ENCODE measurements at regions not wholly inside any gene's neighbourhood (a gene's known extent, or its start where the extent isn't known, plus 50 kb on each side); places are given as distances from the start of the nearest gene placed in this dataset.

DNA sequence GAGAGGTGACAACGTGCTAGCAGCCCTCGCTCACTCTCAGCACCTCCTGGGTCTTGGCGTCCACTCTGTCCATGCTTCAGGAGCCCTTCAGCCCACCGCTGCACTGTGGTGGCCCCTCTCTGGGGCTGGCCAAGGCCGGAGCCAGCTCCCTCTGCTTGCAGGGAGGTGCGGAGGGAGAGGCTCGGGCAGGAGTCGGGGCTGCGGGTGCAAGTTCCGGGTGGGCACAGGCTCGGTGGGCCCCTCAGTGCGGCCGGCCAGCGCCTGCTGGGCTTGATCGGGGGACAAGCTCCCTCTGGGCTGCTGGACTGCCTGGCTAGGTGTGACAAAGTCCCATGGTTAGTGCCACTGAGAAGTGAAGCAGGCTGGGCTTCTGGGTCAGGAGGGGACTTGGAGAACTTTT is 245.8 kb downstream of the JRKL start:
- TF ChIP-seq MAX (IDR thresholded peaks at IDR 0.05; ENCODE audit: low read depth, low read length) (no peak), CTCF (IDR thresholded peaks at IDR 0.05 in 2 of 3, conservative IDR thresholded peaks at IDR 0.05 in 1 of 3; ENCODE audit: control insufficient read depth in 2 of 3, extremely low read depth in 1 of 3, insufficient read depth in 1 of 3, low read depth in 3 of 3, low read length in 3 of 3) (no peak), EP300 (IDR thresholded peaks at IDR 0.05; ENCODE audit: borderline replicate concordance in 1 of 2, control insufficient read depth in 1 of 2, low read depth in 2 of 2, low read length in 2 of 2) (no peak), RBBP5 (conservative IDR thresholded peaks at IDR 0.05) (no peak), ZBTB33 (IDR thresholded peaks at IDR 0.05) (no peak), ATF2 (IDR thresholded peaks at IDR 0.05; ENCODE audit: low read length) (no peak), POLR2A (IDR thresholded peaks at IDR 0.05; ENCODE audit: low read depth, low read length) (no peak), FOXM1 (IDR thresholded peaks at IDR 0.05; ENCODE audit: low read depth, low read length) (no peak), MYC (IDR thresholded peaks at IDR 0.05; ENCODE audit: insufficient read depth, insufficient read length, insufficient replicate concordance, low read length, severe bottlenecking) (no peak), PAX5 (IDR thresholded peaks at IDR 0.05; ENCODE audit: borderline replicate concordance, low read depth, low read length) (no peak)
- TF ChIP-seq, protein P1, sequence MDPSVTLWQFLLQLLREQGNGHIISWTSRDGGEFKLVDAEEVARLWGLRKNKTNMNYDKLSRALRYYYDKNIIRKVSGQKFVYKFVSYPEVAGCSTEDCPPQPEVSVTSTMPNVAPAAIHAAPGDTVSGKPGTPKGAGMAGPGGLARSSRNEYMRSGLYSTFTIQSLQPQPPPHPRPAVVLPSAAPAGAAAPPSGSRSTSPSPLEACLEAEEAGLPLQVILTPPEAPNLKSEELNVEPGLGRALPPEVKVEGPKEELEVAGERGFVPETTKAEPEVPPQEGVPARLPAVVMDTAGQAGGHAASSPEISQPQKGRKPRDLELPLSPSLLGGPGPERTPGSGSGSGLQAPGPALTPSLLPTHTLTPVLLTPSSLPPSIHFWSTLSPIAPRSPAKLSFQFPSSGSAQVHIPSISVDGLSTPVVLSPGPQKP (IDR thresholded peaks at IDR 0.05; ENCODE audit: low read depth, low read length) = no peak

All from GM12878 (cell line).